ENCODE measurements at regions not wholly inside any gene's neighbourhood (a gene's known extent, or its start where the extent isn't known, plus 50 kb on each side); places are given as distances from the start of the nearest gene placed in this dataset.

- DNase-seq (ENCODE audit: low spot score) = no peak
Observed at GRCh38 chr15:100703032-100703578, 100.7 kb downstream of the ASB7 start.

GRCh38 chr15:100703671-100704070, 101.3 kb downstream of the ASB7 start:
- DNase-seq (ENCODE audit: low spot score) = no peak

GRCh38 chr15:100704281-100705055, 102.1 kb downstream of the ASB7 start:
- peak; percentile 77 for DNase-seq (ENCODE audit: low spot score)

- no peak for DNase-seq (ENCODE audit: low spot score)
Observed at GRCh38 chr15:100705065-100705464, 102.7 kb downstream of the ASB7 start.

GRCh38 chr15:100705841-100706240, 103.5 kb downstream of the ASB7 start:
- no peak for DNase-seq (ENCODE audit: low spot score)

GRCh38 chr15:100707229-100707628, 104.8 kb downstream of the ASB7 start:
- no peak for DNase-seq (ENCODE audit: low spot score)

GRCh38 chr15:100708916-100709315, 106.5 kb downstream of the ASB7 start:
- DNase-seq (ENCODE audit: low spot score) = no peak

- DNase-seq (ENCODE audit: low spot score) = no peak
Observed at GRCh38 chr15:100710222-100710621, 107.8 kb downstream of the ASB7 start.

GRCh38 chr15:100710744-100711515, 108.5 kb downstream of the ASB7 start:
- DNase-seq (ENCODE audit: low spot score) = no peak

GRCh38 chr15:100711516-100712021, 109.2 kb downstream of the ASB7 start:
- DNase-seq (ENCODE audit: low spot score) = no peak

- DNase-seq (ENCODE audit: low spot score) = peak; percentile 75
Observed at GRCh38 chr15:100712226-100712625, 109.8 kb downstream of the ASB7 start.

GRCh38 chr15:100713163-100713867, 110.9 kb downstream of the ASB7 start:
- DNase-seq (ENCODE audit: low spot score) = peak; percentile 78

- no peak for DNase-seq (ENCODE audit: low spot score)
Observed at GRCh38 chr15:100714034-100714748, 111.8 kb downstream of the ASB7 start.

GRCh38 chr15:100714749-100715342, 112.5 kb downstream of the ASB7 start:
- no peak for DNase-seq (ENCODE audit: low spot score)

- DNase-seq (ENCODE audit: low spot score) = no peak
Observed at GRCh38 chr15:100715571-100716455, 113.4 kb downstream of the ASB7 start.

GRCh38 chr15:100716456-100717085, 114.2 kb downstream of the ASB7 start:
- no peak for DNase-seq (ENCODE audit: low spot score)

GRCh38 chr15:100717596-100717995, 115.2 kb downstream of the ASB7 start:
- no peak for DNase-seq (ENCODE audit: low spot score)

- no peak for DNase-seq (ENCODE audit: low spot score)
Observed at GRCh38 chr15:100718075-100718980, 115.9 kb downstream of the ASB7 start.

Data from GM03348 (cell line).